HG03108 (cell line): ENCODE measurements at regions not wholly inside any gene's neighbourhood (a gene's known extent, or its start where the extent isn't known, plus 50 kb on each side); places are given as distances from the start of the nearest gene placed in this dataset.
"Not testable (repeated sequence)": the region's sequence is repeated elsewhere in the genome, so short reads cannot be mapped to it uniquely, and the experiment has no call there.

Experiments
- ATAC-seq: cut with Tn5 transposase; IDR thresholded peaks from one replicate; pipeline ENCODE4 v1.9.1; 2021; ENCODE audit warnings: moderate library complexity; ENCODE audit not compliant: unreplicated experiment

GRCh38 chr3:139113231-139113992, 68.7 kb upstream of the PRR23C start:
- ATAC-seq: no peak

GRCh38 chr3:139113993-139114375, 69.3 kb upstream of the PRR23C start:
- no peak for ATAC-seq

GRCh38 chr3:139116631-139117030, 71.9 kb upstream of the PRR23C start:
- not testable (repeated sequence) for ATAC-seq

- no peak for ATAC-seq
Observed at GRCh38 chr3:139117136-139117675, 72.5 kb upstream of the PRR23C start.

- no peak for ATAC-seq
Observed at GRCh38 chr3:139117883-139118760, 73.4 kb upstream of the PRR23C start.

GRCh38 chr3:139118835-139119234, 74.1 kb upstream of the PRR23C start:
- ATAC-seq: no peak

GRCh38 chr3:139119331-139120025, 74.8 kb upstream of the PRR23C start:
- no peak for ATAC-seq

GRCh38 chr3:139120086-139121056, 75.7 kb upstream of the PRR23C start:
- ATAC-seq: no peak

- no peak for ATAC-seq
Observed at GRCh38 chr3:139121513-139122220, 77.0 kb upstream of the PRR23C start.

- no peak for ATAC-seq
Observed at GRCh38 chr3:139122221-139122581, 77.5 kb upstream of the PRR23C start.

GRCh38 chr3:139122612-139123011, 77.9 kb upstream of the PRR23C start:
- no peak for ATAC-seq

GRCh38 chr3:139123377-139124095, 78.8 kb upstream of the PRR23C start:
- no peak for ATAC-seq

GRCh38 chr3:139124197-139124596, 79.5 kb upstream of the PRR23C start:
- no peak for ATAC-seq

GRCh38 chr3:139127101-139127500, 82.4 kb upstream of the PRR23C start:
- ATAC-seq: no peak

- ATAC-seq: not testable (repeated sequence)
Observed at GRCh38 chr3:139127629-139128028, 82.9 kb upstream of the PRR23C start.

GRCh38 chr3:139128803-139129202, 84.1 kb upstream of the PRR23C start:
- ATAC-seq: no peak

GRCh38 chr3:139129892-139130291, 85.2 kb upstream of the PRR23C start:
- ATAC-seq: no peak

GRCh38 chr3:139130390-139131140, 85.9 kb upstream of the PRR23C start:
- ATAC-seq: no peak
